HFFc6 (cell line): ENCODE measurements at regions not wholly inside any gene's neighbourhood (a gene's known extent, or its start where the extent isn't known, plus 50 kb on each side); places are given as distances from the start of the nearest gene placed in this dataset.
A peak's percentile ranks its signal among the peaks of the same experiment; 100 is the strongest.

Experiments
- DNase-seq: peaks from one replicate; pipeline ENCODE4 v3.0.0-alpha.2; 2018
- H3K27ac Mint-ChIP-seq: 2 replicates; pipeline ENCODE4 v1.8.0; 2020; ENCODE audit warnings: mild to moderate bottlenecking, mixed read lengths
- H3K27me3 Mint-ChIP-seq: 2 replicates; pipeline ENCODE4 v1.8.0; 2021; ENCODE audit warnings: mild to moderate bottlenecking, moderate library complexity, mixed read lengths; ENCODE audit not compliant: insufficient read depth
- H3K36me3 Mint-ChIP-seq: 2 replicates; pipeline ENCODE4 v1.8.0; 2021; ENCODE audit warnings: low read depth, mixed read lengths
- H3K4me1 Mint-ChIP-seq: 2 replicates; pipeline ENCODE4 v1.8.0; 2020; ENCODE audit warnings: low read depth, mixed read lengths
- H3K4me3 Mint-ChIP-seq: 2 replicates; pipeline ENCODE4 v1.8.0; 2020; ENCODE audit warnings: mild to moderate bottlenecking, moderate library complexity, mixed read lengths
- H3K9me3 Mint-ChIP-seq: 2 replicates; pipeline ENCODE4 v1.8.0; 2020; ENCODE audit warnings: mild to moderate bottlenecking, mixed read lengths
- TF ChIP-seq, protein P1 (sequence below): fragments of 200-600 bp; sonication (generic); IDR thresholded peaks from 2 replicates; pipeline ENCODE4 v1.5.0; 2021; ENCODE audit warnings: antibody characterized with exemption, mild to moderate bottlenecking

DNA sequence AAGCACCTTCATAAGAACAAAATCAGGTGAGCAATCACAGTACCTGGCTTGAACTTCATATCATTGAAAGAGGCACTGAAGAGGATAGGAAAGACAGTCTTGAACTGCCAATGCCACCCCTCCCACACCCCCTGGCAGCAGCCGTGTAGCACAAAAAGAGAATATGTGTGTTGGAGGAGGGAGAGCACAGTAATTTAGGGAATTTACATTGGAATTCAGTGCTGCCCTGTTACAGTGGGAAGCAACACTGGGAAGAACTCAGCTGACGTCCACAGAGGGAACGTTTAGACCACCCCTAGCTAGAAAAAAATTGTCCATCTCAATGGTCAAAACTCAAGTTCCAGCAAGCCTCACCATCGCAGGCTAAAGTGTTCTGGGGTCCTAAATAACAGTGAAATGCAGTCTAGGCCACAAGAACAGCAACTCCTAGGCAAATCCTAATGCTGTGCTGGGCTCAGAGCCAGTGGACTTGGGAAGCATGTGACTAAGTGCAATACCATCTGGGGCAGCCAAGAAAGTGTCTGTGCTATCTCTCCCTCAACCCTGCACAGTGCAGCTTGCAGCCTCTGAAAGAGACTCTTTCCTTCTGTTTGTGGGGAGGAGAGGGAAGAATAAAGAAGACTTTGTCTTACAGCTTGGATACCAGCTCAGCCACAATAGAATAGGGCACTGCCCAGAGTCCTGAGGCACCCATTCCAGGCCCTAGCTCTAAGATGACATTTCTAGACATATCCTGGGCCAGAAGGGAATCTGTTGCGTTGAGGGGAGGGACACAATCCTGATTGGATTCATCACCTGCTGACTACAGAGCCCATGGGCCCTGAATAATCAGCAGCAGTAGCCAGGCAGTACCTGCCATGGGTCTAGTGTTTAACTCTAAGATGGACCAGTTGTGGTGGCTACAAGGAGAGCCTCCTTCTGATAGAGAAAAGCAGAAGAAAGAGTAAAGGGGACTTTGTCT lies 62.1 kb upstream of the VLDLR start:
- Mint-ChIP-seq H3K4me1 (peaks cover 41% of the 10 kb centered on the region), H3K9me3 (no peaks in the 10 kb centered on the region), H3K36me3 (0 out of 2 replicates have a peak, but pooled peaks cover 4% of the 10 kb centered on the region), H3K27ac (peak overlapping the region; percentile 72), H3K4me3 (peak overlapping the region; percentile 55), H3K27me3 (no peaks in the 10 kb centered on the region; the same call in 1 of the 2 replicates)
- TF ChIP-seq, protein P1, sequence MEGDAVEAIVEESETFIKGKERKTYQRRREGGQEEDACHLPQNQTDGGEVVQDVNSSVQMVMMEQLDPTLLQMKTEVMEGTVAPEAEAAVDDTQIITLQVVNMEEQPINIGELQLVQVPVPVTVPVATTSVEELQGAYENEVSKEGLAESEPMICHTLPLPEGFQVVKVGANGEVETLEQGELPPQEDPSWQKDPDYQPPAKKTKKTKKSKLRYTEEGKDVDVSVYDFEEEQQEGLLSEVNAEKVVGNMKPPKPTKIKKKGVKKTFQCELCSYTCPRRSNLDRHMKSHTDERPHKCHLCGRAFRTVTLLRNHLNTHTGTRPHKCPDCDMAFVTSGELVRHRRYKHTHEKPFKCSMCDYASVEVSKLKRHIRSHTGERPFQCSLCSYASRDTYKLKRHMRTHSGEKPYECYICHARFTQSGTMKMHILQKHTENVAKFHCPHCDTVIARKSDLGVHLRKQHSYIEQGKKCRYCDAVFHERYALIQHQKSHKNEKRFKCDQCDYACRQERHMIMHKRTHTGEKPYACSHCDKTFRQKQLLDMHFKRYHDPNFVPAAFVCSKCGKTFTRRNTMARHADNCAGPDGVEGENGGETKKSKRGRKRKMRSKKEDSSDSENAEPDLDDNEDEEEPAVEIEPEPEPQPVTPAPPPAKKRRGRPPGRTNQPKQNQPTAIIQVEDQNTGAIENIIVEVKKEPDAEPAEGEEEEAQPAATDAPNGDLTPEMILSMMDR, result no peak
- DNase-seq, result peak; percentile 88

DNA sequence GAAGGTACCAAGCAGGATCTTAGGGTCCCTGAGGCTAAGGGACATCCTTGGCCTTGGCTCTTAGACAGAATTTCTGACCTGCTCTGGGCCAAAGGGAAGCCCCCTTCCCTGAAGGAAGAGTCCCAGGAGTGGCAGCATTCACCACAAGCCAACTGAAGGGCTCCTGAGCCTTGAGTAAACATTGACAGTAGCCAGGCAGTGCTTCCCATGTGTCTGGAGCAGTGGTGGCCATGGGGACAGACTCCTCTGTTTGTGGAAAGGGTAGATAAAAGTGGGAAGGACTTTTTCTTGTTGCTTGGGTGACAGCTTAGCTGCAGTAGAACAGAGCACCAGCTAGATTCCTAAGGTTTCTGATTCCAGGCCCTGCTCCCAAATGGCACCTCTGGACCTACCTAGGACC lies 61.4 kb upstream of the VLDLR start:
- DNase-seq, result no peak
- Mint-ChIP-seq H3K36me3 (0 out of 2 replicates have a peak, but pooled peaks cover 4% of the 10 kb centered on the region), H3K4me1 (peaks cover 41% of the 10 kb centered on the region), H3K4me3 (no peak overlapping the region), H3K27me3 (no peaks in the 10 kb centered on the region; the same call in 1 of the 2 replicates), H3K9me3 (no peaks in the 10 kb centered on the region), H3K27ac (0 out of 2 replicates have a peak overlapping the region, but pooled peaks have one; percentile 72)
- TF ChIP-seq, protein P1, result no peak

DNA sequence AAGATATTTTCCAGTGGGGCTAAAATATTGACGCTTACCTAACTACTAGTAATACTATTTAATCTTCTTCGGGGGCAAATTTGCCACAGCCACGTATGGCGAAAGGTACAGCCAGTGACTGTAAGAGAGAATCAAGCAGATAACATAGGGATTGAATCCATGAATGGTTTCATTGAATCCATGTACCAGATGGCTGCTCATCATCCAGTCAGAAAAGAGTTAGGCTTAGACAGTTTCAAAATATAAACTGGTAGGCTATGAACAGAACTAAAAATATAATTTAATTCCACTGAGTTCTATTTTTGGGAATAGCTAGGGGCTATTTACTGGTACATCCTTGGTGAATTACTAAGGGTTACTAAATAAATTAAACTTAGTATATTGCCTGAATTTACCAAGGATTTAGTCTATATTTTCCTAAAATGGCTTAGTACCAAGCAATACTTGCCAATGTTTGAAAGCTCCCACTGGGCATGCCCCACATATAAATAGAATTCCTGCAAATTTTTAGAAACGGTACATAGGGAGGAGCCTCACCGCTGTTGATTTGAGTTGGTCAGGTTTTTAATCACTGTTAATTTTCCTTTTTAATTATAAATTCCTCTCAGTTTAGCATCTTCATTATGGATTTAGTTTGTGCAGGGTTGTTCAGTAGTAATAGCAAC lies 55.8 kb upstream of the VLDLR start:
- Mint-ChIP-seq H3K9me3 (no peaks in the 10 kb centered on the region), H3K4me1 (peaks cover 12% of the 10 kb centered on the region), H3K27ac (no peak overlapping the region), H3K27me3 (no peaks in the 10 kb centered on the region; the same call in 1 of the 2 replicates), H3K4me3 (no peak overlapping the region), H3K36me3 (no peaks in the 10 kb centered on the region)
- DNase-seq, result no peak
- TF ChIP-seq, protein P1, result no peak

DNA sequence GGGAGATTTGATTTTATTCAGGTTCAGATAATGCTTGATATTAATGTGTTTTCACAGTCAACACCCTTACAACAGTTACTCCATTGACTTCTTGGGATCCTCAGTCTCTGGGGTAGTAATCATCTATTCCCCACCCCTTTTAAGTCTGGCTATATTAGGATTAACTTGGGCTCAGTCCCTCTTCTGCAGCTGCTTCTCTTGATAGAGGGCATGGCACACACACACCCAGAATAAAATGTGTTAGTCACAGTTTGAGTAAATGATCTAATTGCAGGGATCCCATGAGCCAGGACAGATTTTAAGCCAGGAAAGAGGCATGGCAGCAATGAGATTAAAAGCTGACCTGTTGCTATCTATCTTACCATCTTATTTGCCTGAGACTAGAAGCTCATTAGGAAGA lies 53.7 kb upstream of the VLDLR start:
- TF ChIP-seq, protein P1, result no peak
- Mint-ChIP-seq H3K9me3 (no peaks in the 10 kb centered on the region), H3K27ac (no peak overlapping the region), H3K4me1 (peaks cover 22% of the 10 kb centered on the region), H3K4me3 (no peak overlapping the region), H3K36me3 (no peaks in the 10 kb centered on the region), H3K27me3 (no peaks in the 10 kb centered on the region; the same call in 1 of the 2 replicates)
- DNase-seq, result no peak

DNA sequence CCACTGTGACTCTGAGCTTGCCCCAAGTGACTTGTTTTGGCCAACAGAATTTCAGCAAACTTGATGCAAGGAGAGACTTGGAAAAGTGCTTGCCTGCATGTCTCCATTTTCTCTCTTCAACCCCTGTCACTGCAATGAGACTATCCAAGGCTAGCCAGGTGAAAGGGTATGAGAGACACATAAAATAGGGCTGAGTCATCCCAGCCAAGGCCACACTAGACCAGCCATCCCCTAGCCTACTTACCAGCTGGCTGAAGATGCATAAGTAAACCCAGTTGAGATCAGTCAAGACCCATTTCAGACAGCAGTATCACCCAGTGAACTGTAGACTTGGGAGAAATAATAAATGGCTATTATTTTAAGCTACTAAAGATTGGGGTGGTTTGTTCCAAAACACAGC lies 52.9 kb upstream of the VLDLR start:
- no peaks in the 10 kb centered on the region for H3K36me3 Mint-ChIP-seq
- TF ChIP-seq, protein P1, result no peak
- H3K4me3 Mint-ChIP-seq, result no peak overlapping the region
- H3K27me3 Mint-ChIP-seq, result no peaks in the 10 kb centered on the region; the same call in 1 of the 2 replicates
- H3K4me1 Mint-ChIP-seq, result peaks cover 23% of the 10 kb centered on the region
- no peak overlapping the region for H3K27ac Mint-ChIP-seq
- H3K9me3 Mint-ChIP-seq, result no peaks in the 10 kb centered on the region
- no peak for DNase-seq
